ENCODE measurements at regions not wholly inside any gene's neighbourhood (a gene's known extent, or its start where the extent isn't known, plus 50 kb on each side); places are given as distances from the start of the nearest gene placed in this dataset.
A peak's percentile ranks its signal among the peaks of the same experiment; 100 is the strongest.
"Not testable (repeated sequence)": the region's sequence is repeated elsewhere in the genome, so short reads cannot be mapped to it uniquely, and the experiment has no call there.

DNA sequence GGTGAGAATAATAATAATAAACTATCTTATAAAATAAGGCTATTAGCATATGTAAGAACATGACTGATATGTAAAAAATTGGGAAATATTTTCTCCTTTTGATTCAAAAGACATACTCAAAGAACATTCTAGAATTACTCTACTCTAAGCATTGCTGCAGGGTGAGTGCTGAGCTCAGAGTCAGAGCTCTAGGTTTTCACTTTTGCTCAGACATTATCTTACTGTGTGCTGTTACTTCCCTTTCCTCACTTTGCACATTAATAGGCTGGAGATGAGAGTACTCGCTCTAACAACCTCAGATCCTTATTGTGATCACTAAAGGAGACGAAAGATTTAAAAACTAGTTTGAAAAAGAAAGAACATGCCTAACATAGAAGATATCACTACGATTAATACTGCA lies 99.4 kb upstream of the C9orf72 start:
- no peak for DNase-seq (ENCODE audit: low read depth in 2 of 2)

DNA sequence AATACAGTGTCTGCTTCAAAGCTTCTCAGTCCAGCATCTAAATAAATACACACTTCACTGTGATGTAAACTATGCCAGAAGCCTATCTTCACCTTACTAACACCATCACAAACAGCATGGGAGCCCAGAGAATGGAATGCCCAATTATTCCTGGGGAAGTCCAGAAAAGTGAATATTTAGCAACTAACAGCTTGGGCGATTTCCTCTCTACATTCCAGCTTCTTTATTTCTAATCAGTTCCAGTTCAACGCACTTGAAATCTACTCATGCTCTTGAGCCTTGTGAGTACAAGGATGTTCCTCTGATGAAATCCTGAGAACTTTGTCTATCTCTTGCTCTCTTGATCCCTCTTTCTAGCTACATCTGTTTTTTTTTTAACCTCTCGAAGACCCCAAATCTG lies 100.4 kb upstream of the C9orf72 start:
- DNase-seq (ENCODE audit: low read depth in 2 of 2), result no peak

DNA sequence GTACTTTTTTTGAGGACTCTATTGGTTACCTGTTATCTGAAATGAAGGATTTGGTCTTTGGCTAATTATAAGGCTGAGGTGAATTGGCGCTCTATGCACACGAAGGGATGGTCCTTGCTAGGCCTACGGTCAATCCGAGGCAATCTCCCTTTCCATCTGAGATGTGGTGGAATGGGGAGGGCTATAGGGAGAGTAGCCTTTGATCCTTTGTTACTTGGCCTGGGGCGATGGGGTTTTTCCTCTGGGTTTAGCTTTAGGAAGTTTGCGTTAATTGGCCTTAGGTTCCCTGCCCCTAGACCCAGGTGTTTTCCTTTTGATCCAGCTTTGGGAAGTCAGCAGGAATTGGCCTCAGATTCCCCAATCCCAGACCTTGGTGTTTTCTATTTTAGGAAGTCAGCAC lies 102.1 kb upstream of the C9orf72 start:
- DNase-seq (ENCODE audit: low read depth in 2 of 2), result no peak

DNA sequence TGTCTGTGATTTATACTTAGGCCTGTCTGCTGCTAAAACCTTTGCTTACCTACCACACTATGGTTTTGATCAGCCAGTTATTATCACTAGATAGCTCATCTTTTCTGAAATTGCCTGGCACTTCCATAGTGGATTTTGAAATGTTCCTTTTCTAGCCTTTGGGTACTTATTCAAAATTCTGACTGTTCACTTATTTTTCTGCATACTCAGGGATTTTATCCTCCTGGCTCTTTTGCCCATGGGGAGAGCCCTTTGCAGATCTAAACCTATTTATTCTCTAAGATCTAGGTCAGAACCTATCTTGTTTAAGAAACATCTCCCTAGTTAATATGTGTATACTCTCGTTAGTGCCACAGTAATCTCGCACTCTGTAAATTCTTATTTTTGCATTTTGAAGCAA lies 103.5 kb upstream of the C9orf72 start:
- no peak for DNase-seq (ENCODE audit: low read depth in 2 of 2)

DNA sequence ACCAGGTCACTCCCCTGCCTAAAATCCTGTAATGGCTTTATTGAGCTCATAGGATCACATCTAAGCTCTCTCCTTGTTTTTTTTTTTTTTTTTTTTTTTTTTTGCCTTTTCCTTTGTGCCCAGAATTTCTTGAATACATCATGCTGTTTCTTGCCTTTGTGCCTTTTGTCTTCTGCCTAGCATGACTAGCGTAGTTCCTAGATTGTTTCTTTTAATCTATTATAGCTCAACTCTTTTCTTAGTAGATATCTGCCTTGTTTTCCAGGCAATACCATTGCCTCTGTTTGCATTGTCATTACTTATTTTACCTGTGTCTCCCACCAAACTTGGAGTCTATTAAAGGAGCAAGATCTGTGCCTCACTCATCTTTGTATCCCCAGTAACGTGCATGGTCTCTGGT lies 106.1 kb upstream of the C9orf72 start:
- no peak for DNase-seq (ENCODE audit: low read depth in 2 of 2)

DNA sequence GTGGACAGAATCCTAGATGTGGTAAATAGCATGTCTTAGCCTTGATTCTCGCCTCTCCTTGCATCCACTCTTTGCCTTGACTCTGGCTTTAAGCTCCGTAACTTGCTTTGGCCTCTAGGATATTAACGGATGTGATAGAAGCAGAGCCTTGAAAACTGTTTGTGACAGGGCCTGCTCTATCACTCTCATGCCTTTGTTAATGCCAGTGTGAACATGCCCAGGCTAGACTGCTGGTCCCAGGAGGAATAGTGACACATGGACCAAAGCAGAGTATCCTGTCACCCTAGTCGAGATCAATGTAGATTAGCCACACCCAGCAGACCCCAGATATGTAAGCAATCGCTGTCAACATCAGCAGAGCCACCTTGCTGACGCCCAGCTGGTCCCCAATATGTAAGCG lies 109.9 kb upstream of the C9orf72 start:
- DNase-seq (ENCODE audit: low read depth in 2 of 2), result no peak

DNA sequence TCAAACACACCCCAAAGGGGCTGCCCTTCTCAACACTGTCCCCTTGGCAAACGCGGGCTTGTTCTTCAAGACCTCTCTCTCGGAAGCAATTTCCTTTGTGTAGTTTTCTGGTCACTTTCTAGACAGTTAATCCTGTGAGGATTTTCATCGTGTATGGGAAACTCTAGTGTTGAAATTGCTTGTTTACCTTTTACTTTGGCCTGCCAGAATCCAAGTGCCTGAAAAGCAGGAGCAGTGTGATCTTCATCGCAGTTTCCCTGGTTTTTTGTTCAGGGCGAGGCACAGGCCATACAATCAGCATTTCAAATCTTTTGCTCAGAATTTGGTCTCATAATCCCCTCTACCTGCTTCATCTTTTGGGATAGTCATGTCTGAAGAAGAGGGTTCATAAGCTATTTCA lies 115.7 kb upstream of the C9orf72 start:
- no peak for DNase-seq (ENCODE audit: low read depth in 2 of 2)

DNA sequence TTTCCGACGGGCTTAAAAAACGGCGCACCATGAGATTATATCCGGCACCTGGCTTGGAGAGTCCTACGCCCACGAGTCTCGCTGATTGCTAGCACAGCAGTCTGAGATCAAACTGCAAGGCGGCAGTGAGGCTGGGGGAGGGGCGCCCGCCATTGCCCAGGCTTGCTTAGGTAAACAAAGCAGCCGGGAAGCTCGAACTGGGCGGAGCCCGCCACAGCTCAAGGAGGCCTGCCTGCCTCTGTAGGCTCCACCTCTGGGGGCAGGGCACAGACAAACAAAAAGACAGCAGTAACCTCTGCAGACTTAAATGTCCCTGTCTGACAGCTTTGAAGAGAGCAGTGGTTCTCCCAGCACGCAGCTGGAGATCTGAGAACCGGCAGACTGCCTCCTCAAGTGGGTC lies 117.5 kb upstream of the C9orf72 start:
- not testable (repeated sequence) for DNase-seq (ENCODE audit: low read depth in 2 of 2)

DNA sequence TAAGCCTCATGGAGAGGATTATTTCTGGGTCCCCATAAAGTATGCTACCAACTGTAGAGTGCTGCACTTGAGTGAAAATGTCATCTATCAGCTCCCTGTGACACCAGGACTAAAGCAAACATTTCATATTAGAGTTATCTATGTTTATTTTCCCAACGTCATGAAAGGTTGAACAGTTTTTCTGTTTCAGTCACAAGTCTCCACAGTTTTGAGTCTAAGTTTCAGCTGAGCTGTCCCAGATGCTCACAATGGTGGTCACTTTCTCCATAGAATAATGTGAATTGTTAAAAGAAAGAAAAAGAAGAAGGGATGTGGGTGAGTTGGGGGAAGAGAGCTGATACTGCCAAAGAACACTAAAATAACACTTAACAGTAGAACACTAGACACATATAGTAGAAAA lies 126.3 kb upstream of the C9orf72 start:
- no peak for DNase-seq (ENCODE audit: low read depth in 2 of 2)

DNA sequence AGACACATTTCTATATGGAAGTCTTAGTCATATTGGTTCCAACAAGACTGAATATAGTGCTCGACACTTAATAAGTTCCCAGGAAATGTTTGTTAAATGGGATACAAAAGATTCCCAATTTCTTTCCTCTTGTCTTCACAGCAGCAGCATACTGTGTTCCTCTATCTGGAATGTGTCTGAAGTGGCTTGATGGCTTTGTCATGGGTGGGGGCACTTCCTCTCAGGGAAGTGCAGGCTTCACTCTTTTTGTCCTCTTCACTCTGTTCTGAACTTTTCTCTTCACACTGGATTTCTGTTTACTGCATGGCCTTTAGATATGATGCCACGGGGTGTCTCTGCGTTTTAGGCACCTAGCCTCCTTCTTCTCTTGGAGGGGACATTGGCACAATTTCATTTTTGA lies 127.7 kb upstream of the C9orf72 start:
- no peak for DNase-seq (ENCODE audit: low read depth in 2 of 2)

DNA sequence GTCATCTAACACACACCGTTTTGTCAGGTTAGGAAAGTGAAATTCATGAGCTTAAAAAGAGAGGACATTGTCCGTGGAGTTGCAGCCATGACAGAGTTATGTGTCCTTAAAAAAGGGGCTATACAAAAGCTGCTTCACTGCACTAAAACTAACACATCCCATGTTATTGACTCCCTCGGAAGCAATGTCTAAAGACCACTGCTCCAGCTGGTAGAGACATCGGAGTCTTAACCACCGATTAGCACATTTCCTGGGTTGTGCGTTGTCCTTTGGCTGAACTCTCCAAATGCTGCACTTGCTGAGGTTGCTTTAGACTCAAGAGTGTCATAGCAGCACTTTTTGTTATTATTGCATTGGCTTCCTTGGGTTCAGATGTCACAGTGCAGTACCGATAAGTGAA lies 128.3 kb upstream of the C9orf72 start:
- DNase-seq (ENCODE audit: low read depth in 2 of 2), result no peak

DNA sequence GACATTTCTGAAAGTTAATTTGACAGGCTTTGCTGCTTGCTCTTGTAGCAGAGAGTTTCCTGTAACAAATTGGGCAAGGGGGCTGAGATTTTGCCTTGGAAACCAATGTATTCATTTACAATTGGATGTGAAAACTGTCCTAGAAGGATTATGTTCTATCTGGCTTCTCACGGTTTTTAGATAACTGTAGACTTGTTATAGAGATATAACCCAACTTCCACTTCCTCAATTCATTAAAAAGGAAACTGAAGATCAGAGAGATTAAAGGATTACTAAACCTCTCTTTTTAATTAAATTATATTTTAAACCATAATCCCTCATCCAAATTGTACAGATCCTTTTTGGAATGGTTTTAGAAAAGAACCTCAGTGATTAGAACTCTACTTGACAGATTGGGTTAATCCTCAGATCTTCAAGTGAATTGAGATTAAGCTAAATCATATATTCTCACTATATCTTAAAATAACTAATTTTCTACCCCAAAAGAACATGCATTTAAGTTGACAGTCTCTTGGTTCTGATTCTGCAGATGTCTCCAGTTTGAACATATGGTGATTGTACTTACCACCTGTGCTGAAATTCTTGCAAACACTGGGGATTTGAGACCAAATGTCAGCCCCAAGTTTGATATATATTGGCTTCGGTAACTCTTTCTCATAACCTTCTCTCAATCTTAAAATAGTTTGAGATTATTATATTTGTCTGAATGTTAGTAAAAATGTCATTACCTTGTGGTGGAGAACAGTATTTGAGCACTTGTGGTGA lies 130.1 kb upstream of the C9orf72 start:
- no peak for DNase-seq (ENCODE audit: low read depth in 2 of 2)

DNA sequence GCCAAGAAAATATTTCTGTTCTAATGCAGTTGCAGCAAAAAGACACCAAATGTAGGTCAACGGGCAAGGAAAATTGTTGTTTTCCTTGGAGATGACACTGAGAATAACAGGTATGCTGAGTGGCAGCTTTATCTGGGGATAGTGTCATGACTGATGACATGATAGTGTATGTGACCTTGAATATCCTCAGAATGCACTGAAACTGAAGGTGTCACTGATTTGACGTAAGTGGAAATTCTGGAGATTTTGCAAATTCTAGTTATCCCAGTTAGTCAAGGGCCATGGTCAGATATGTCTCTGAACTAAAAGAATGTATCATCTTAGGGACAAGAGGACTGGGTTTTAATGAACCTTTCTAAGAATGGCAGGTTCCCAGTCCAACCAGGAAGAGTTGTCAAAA lies 138.0 kb upstream of the C9orf72 start:
- no peak for DNase-seq (ENCODE audit: low read depth in 2 of 2)

DNA sequence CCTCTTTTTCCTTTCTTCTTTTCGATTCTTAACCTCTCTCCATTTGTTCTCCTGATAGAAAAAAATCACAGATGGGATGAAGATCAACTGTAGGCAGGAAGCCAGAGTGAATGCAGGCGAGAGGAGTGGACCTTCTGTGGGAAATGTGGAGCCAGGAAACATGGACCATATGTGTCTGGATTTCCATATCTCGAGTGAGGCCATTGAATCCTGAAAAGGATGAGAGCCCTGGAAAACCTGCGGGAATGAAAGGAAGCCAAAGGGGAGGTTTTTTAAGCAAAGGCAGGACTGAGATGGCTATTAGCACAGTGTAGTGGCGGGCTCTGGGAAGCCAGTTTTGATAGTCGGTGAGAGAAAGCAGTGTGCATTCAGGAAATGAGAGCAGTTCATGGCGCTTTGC lies 139.5 kb upstream of the C9orf72 start:
- no peak for DNase-seq (ENCODE audit: low read depth in 2 of 2)

DNA sequence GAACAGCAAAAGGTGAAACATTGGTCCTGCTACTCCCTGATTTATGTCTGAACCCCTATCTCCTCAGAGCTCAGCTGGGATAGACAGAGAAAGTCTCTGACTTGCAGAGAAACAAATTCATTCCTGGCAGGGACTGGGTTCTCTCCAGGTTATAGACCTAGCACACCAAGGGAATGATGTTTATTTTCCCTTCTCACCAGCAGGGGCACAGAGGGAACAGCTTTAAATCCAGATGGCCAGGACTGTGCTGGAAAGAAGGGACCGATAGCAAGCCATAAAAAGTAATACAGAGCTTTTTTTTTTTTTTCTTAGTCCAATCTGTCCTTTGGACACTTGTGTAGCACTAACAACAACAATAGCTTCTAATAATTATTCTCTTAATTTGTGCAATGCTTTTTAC lies 141.1 kb upstream of the C9orf72 start:
- no peak for DNase-seq (ENCODE audit: low read depth in 2 of 2)

DNA sequence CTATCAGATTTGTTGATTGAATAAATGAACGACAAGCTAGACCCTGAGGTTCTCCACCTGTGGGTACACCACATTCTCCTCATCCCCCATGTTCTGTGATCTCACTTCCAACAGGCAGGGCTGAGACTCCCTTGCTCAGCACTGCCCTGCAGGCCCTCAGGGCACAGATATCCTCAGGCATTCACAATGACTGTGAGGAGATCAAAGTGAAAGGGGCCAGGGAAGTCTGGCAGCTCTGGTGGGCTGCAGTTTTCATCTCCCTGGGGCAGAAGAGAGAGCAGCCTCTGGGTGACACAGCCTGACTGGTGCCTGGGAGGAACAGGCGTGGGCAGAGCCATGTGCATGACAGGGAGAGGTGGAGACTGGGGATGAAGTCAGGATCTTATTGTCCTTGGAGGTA lies 142.4 kb upstream of the C9orf72 start:
- DNase-seq (ENCODE audit: low read depth in 2 of 2), result no peak

DNA sequence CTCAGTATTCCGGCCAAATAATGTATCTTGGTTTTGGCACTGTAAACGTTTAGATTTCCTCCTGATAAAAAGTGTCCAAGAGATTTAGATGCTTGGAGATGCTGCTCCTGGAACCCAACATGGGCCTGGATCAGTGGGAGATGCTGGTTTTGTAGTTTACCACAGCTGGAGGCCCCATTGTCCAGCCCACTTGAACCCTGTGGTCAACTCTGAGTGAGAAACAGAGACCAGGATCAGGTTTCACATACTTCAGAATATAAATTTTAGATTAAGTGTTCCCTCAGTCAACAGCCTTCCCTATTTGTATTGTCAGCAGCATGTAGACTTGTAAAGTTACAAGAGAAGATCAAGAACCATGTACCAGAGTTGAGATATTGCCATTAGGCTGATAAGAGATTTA lies 144.7 kb upstream of the C9orf72 start:
- DNase-seq (ENCODE audit: low read depth in 2 of 2), result no peak

DNA sequence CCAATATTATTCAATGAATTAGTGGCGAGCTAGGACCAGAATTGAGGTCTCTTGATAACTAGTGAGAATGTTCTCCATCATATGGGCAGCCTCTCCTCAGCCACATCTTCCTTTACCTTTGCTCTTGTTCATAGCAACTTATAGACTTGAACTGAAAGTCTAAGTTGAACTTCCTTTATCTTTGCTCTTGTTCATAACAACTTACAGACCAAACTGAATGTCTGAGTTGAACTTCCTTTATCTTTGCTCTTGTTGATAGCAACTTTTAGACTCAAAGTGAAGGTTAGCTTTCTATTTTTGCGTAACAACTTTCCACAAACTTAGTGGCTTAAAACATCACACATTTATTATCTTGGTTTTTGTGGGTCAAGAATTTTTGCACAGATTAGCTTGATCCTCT lies 146.4 kb upstream of the C9orf72 start:
- DNase-seq (ENCODE audit: low read depth in 2 of 2), result no peak

DNA sequence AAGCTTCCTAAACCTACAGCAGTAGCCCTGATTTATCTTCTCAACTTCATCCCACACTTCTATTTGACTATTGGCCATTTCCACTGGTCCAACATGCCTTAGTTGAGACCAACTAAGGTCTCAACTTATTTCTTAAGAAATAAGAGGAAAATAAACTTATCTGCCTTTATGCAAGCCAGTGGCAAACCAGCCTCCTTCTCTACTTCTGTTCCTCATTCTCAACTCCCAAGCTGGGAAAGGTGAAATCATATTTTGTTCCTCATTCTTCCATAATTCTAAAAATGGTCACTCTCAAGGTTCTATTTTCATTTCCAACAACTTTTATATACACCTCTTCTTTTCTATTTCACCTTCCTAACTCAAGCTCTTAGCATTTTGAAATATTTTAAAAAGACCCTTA lies 149.6 kb upstream of the C9orf72 start:
- no peak for DNase-seq (ENCODE audit: low read depth in 2 of 2)

DNA sequence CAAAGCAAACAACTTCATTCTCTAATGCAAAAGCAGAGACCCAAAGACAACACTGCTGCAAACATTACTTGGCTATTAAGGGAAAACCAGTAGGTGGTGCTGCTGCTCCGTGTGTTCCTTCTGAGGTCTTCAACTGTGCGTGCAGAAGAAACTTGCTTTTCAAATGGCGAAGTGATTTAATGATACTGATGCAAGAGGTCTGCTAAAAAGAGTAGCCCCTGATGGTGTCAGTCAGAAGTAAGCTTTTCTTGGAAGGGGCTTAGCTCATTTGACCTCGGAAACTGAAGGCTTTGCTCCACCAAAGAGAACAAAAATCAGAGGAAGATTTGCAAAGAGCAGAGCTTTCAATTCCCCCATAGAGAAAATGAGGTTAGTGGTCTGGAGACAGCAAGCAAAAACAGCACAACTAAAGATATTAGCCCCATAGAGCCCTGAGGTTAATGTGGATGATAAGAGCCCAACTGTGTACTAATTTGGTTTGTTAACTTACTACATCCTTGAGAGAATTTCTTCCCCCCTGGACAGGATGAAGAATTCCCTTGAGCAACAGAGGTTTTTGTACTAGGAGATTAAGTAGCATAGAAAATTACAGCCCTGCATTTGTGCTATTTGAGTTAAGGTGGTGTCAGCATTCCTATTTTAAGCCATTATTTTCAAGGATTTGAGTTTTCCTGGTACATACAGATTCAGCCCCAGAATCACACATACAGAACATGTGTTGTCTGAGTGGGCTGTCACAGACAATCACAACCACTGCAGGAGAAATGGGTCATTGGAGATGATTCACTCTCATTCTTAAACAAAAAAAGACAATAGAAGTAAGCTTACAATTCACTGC lies 153.2 kb upstream of the C9orf72 start:
- DNase-seq (ENCODE audit: low read depth in 2 of 2), result peak; percentile 43 to 60

DNA sequence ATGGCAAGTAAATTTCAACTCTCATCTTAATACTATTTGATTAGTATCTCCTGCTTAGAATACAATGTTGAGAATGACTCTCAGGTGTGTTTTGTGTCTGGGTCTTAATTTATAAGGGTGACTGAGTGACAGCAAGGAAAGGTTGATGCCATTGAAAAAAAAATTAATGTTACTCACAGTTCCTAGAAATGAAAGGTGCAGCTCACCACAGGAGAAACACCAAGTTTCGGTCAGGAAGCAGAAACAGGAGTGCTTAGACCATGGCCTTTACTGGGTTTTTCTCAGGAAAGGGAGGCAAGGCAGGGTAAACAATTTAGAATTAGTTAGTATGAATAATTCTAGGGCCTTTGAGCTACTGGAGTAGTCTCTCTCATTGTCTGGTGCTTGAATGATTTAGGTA lies 159.2 kb upstream of the C9orf72 start:
- DNase-seq (ENCODE audit: low read depth in 2 of 2), result no peak

DNA sequence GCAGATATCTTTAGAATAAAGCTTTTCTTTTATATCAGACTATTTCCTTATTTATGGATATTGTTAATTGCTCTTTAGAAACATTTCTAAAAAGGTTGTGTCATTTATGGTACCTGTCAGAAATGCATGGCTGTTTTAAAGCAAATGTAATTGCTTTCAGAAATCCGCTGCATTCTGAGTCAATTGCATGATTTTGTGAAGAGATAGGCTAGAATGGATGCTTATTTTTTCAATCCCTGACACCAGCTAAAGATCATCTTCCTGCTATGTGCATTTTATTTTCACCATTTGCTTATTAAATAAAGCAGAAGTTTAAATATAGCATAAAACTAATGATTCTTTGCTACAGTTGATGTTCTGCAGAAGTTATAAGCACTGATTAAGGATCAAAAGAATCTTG lies 170.2 kb upstream of the C9orf72 start:
- no peak for DNase-seq (ENCODE audit: low read depth in 2 of 2)

DNA sequence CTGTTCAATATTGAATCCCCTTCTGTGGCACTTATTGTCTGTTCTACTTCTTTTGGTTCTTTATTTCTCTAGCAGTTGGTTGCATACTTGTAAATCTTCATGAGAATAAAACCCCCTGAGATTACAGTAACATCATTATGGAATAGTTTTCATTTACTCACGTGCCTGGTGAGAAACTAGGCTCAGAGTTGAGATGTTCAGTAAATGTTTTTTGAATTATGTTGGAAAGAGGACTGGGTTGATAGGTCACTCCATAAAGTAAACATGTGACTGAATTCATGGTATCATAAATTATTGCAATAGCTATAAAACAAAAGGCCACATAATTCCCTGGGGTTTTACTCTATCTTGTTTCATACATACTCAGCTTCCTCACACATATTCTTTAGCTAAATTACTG lies 174.2 kb upstream of the C9orf72 start:
- DNase-seq (ENCODE audit: low read depth in 2 of 2), result no peak
